Esophagus muscularis mucosa (tissue), 3 donors: ENCODE measurements at regions not wholly inside any gene's neighbourhood (a gene's known extent, or its start where the extent isn't known, plus 50 kb on each side); places are given as distances from the start of the nearest gene placed in this dataset.

Experiments used
- POLR2AphosphoS5 ChIP-seq, 2 donors: sonication (generic); formaldehyde crosslinking; IDR thresholded peaks; one replicate each; pipeline ENCODE4 v1.6.1; 2017; ENCODE audit warnings: antibody characterized with exemption in 2 of 2
- TF ChIP-seq, protein P1 (sequence below), 3 experiments: fragments of 200-600 bp in 2 of 3; fragments of 450-650 bp in 1 of 3; sonication (generic) in 2 of 3; IDR thresholded peaks; one replicate each; pipeline ENCODE4 v1.5.1; 2017 to 2019; ENCODE audit warnings: antibody characterized with exemption in 3 of 3, mild to moderate bottlenecking in 2 of 3, moderate library complexity in 1 of 3

GRCh38 chr6:2563635-2564034, 187.1 kb downstream of the MYLK4 start:
- TF ChIP-seq, protein P1, sequence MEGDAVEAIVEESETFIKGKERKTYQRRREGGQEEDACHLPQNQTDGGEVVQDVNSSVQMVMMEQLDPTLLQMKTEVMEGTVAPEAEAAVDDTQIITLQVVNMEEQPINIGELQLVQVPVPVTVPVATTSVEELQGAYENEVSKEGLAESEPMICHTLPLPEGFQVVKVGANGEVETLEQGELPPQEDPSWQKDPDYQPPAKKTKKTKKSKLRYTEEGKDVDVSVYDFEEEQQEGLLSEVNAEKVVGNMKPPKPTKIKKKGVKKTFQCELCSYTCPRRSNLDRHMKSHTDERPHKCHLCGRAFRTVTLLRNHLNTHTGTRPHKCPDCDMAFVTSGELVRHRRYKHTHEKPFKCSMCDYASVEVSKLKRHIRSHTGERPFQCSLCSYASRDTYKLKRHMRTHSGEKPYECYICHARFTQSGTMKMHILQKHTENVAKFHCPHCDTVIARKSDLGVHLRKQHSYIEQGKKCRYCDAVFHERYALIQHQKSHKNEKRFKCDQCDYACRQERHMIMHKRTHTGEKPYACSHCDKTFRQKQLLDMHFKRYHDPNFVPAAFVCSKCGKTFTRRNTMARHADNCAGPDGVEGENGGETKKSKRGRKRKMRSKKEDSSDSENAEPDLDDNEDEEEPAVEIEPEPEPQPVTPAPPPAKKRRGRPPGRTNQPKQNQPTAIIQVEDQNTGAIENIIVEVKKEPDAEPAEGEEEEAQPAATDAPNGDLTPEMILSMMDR (IDR thresholded peaks at IDR 0.05): no peak
- no peak for TF ChIP-seq POLR2AphosphoS5 (IDR thresholded peaks at IDR 0.05)
